ENCODE measurements at regions not wholly inside any gene's neighbourhood (a gene's known extent, or its start where the extent isn't known, plus 50 kb on each side); places are given as distances from the start of the nearest gene placed in this dataset.
A peak's percentile ranks its signal among the peaks of the same experiment; 100 is the strongest.
"Not testable (repeated sequence)": the region's sequence is repeated elsewhere in the genome, so short reads cannot be mapped to it uniquely, and the experiment has no call there.

GRCh38 chr4:189092581-189092980 is 848.1 kb upstream of the FRG1 start:
- DNase-seq: no peak

- DNase-seq: no peak
These were observed 844.6 kb upstream of the FRG1 start for GRCh38 chr4:189096108-189096507.

- DNase-seq: no peak
These were observed 844.0 kb upstream of the FRG1 start for GRCh38 chr4:189096717-189097116.

- DNase-seq: no peak
These were observed 841.6 kb upstream of the FRG1 start for GRCh38 chr4:189098932-189099696.

GRCh38 chr4:189113389-189113888 is 827.2 kb upstream of the FRG1 start:
- no peak for DNase-seq

- DNase-seq: no peak
These were observed 823.2 kb upstream of the FRG1 start for GRCh38 chr4:189117426-189117825.

- DNase-seq: no peak
These were observed 819.3 kb upstream of the FRG1 start for GRCh38 chr4:189121336-189121735.

GRCh38 chr4:189124149-189124758 is 816.4 kb upstream of the FRG1 start:
- DNase-seq: peak; percentile 51

GRCh38 chr4:189124791-189125190 is 815.9 kb upstream of the FRG1 start:
- DNase-seq: no peak

GRCh38 chr4:189126040-189126439 is 814.6 kb upstream of the FRG1 start:
- DNase-seq: no peak

GRCh38 chr4:189128341-189128740 is 812.3 kb upstream of the FRG1 start:
- no peak for DNase-seq

GRCh38 chr4:189129044-189129694 is 811.5 kb upstream of the FRG1 start:
- DNase-seq: no peak

GRCh38 chr4:189131118-189131517 is 809.6 kb upstream of the FRG1 start:
- no peak for DNase-seq

GRCh38 chr4:189136462-189136861 is 804.2 kb upstream of the FRG1 start:
- no peak for DNase-seq

- DNase-seq: no peak
These were observed 797.3 kb upstream of the FRG1 start for GRCh38 chr4:189143263-189143952.

- no peak for DNase-seq
These were observed 793.4 kb upstream of the FRG1 start for GRCh38 chr4:189147005-189147929.

- DNase-seq: not testable (repeated sequence)
These were observed 785.6 kb upstream of the FRG1 start for GRCh38 chr4:189155083-189155482.

- DNase-seq: no peak
These were observed 778.4 kb upstream of the FRG1 start for GRCh38 chr4:189162073-189162789.

GRCh38 chr4:189162888-189163287 is 777.8 kb upstream of the FRG1 start:
- no peak for DNase-seq

- DNase-seq: no peak
These were observed 764.7 kb upstream of the FRG1 start for GRCh38 chr4:189176002-189176401.
